K562 (cell line): ENCODE measurements at regions not wholly inside any gene's neighbourhood (a gene's known extent, or its start where the extent isn't known, plus 50 kb on each side); places are given as distances from the start of the nearest gene placed in this dataset.

Source experiments
- ATAC-seq: fragments of 200-7000 bp; cut with Tn5 transposase; 3 replicates; pipeline ENCODE4 v1.9.1; 2020; ENCODE audit warnings: moderate library complexity
- BruUV-seq: library from RNA; stranded (reverse); fragments of 400-500 nt; replicated peaks from 2 replicates; lab custom pipeline; 2021; lab: Mats Ljungman, UMichigan
- CTCF ChIA-PET: fragments of 300-600 bp; formaldehyde crosslinking; extraction: SDS; loops from one replicate; lab custom pipeline; 2021; ENCODE audit warnings: low intra/inter-chr PET ratio; lab: Yijun Ruan, JAX
- POLR2A ChIA-PET: fragments of 300-600, 350-650 bp; sonication (Branson Sonifier 250); formaldehyde crosslinking; extraction: SDS; loops from one replicate; lab custom pipeline; 2021; ENCODE audit warnings: antibody characterized with exemption, inconsistent platforms; lab: Yijun Ruan, JAX
- DNase-seq, 4 experiments: peaks; one replicate each; pipeline versions ENCODE4 v3.0.0 to v3.0.0-alpha.2; 2011 to 2018; ENCODE audit warnings: low spot score in 3 of 4, mixed read lengths in 3 of 4; ENCODE audit errors: extremely low read depth in 1 of 4
- FAIRE-seq: peaks from 2 replicates; lab custom pipeline; 2011; peaks lifted over from hg19 to GRCh38; lab: Jason Lieb, UNC
- H2AFZ ChIP-seq: 2 replicates; pipeline ENCODE4 v1.6.0; 2011; ENCODE audit warnings: low read depth, low read length, control low read depth, inconsistent platforms
- H3K27ac ChIP-seq: fragments of 200-600 bp; 3 replicates; pipeline ENCODE4 v1.8.0; 2011; ENCODE audit warnings: low read depth, mild to moderate bottlenecking, control low read depth, inconsistent platforms, low read length, moderate library complexity, mixed read lengths; ENCODE audit errors: extremely low read depth
- H3K27me3 ChIP-seq, 2 experiments: fragments of 300-600 bp in 1 of 2; 2 replicates in 1 of 2; 3 replicates in 1 of 2; pipeline versions ENCODE4 v1.6.0 to v1.8.0; 2011; ENCODE audit warnings: inconsistent platforms in 2 of 2, low read length in 2 of 2, mild to moderate bottlenecking in 1 of 2, mixed read lengths in 1 of 2, moderate library complexity in 1 of 2; ENCODE audit not compliant: control insufficient read depth in 2 of 2, insufficient read depth in 2 of 2
- H3K36me3 ChIP-seq: fragments of 300-600 bp; 3 replicates; pipeline ENCODE4 v1.8.0; 2011; ENCODE audit warnings: mild to moderate bottlenecking, low read length, inconsistent platforms; ENCODE audit not compliant: control insufficient read depth, insufficient read depth
- H3K4me1 ChIP-seq, 2 experiments: fragments of 200-600 bp in 1 of 2; replicated peaks in 1 of 2; 2 replicates in 1 of 2; 3 replicates in 1 of 2; pipeline versions ENCODE4 v1.5.1 to v1.8.0; 2011; ENCODE audit warnings: inconsistent platforms in 2 of 2, low read length in 2 of 2, mild to moderate bottlenecking in 1 of 2, mixed read lengths in 1 of 2, moderate library complexity in 1 of 2; ENCODE audit not compliant: control insufficient read depth in 2 of 2, insufficient read depth in 2 of 2
- H3K4me2 ChIP-seq: 2 replicates; pipeline ENCODE4 v1.6.1; 2011; ENCODE audit warnings: low read length, control low read depth, inconsistent platforms, mixed read lengths; ENCODE audit not compliant: insufficient read depth
- H3K4me3 ChIP-seq: fragments of 200-600 bp; sonication (generic), shearing (Covaris generic); 2 replicates; pipeline ENCODE4 v1.5.1; 2016; ENCODE audit warnings: control low read depth, inconsistent platforms
- H3K79me2 ChIP-seq: fragments of 200-600 bp; 3 replicates; pipeline ENCODE4 v1.8.0; 2011; ENCODE audit warnings: low read length, inconsistent platforms; ENCODE audit not compliant: control insufficient read depth, insufficient read depth
- H3K9ac ChIP-seq, 2 experiments: 2 replicates each; pipeline versions ENCODE4 v1.6.0 to v1.6.1; 2011; ENCODE audit warnings: low read depth in 2 of 2, low read length in 2 of 2, control low read depth in 1 of 2, inconsistent platforms in 1 of 2, mild to moderate bottlenecking in 1 of 2, mixed read lengths in 1 of 2; ENCODE audit not compliant: insufficient read depth in 1 of 2
- H3K9me1 ChIP-seq: one replicate; pipeline ENCODE4 v1.6.0; 2011; ENCODE audit warnings: inconsistent platforms, mild to moderate bottlenecking, low read length, moderate library complexity; ENCODE audit not compliant: control insufficient read depth, insufficient read depth
- H3K9me3 ChIP-seq: replicated peaks from 2 replicates; pipeline ENCODE4 v1.5.1; 2011; ENCODE audit warnings: low read depth, low read length, inconsistent platforms; ENCODE audit not compliant: control insufficient read depth, insufficient read depth
- H4K20me1 ChIP-seq: replicated peaks from 2 replicates; pipeline ENCODE4 v1.6.1; 2011; ENCODE audit warnings: low read length, inconsistent platforms, mixed read lengths; ENCODE audit not compliant: control insufficient read depth, insufficient read depth
- CEBPG ChIP-seq, 3 experiments: fragments of 200-800 bp in 1 of 3; sonication (Bioruptor generic) in 1 of 3; sonication (generic) in 1 of 3; formaldehyde crosslinking in 1 of 3; IDR thresholded peaks in 2 of 3; conservative IDR thresholded peaks in 1 of 3; 2 replicates each; pipeline versions ENCODE4 v1.6.1 to v1.8.0; 2016 to 2022; ENCODE audit warnings: missing compliant biosample characterization in 2 of 3, missing genetic modification characterization in 2 of 3, mild to moderate bottlenecking in 1 of 3, missing genetic modification reagents in 1 of 3
- PTRF ChIP-seq: fragments of 450-650 bp; IDR thresholded peaks from 2 replicates; pipeline ENCODE4 v1.6.1; 2016; ENCODE audit warnings: mild to moderate bottlenecking, missing genetic modification characterization, missing compliant biosample characterization
- WGBS: fragments of 100-300 bp; shearing (Covaris generic); methylation state at CpG from one replicate; pipeline ENCODE4 v1.1.6; 2016; ENCODE audit warnings: low coverage, mixed read lengths; ENCODE audit not compliant: insufficient coverage; ENCODE audit errors: missing lambda C conversion rate; 5-methylcytosine and 5-hydroxymethylcytosine counted together
- in situ Hi-C: fragments of 300-500 bp; cut with MboI; formaldehyde crosslinking; loops from 4 replicates; pipeline ENCODE4 v1.15.0; 2018; ENCODE audit warnings: inconsistent platforms, mixed read lengths
- intact Hi-C: fragments of 100-400 bp; cut with micrococcal nuclease; formaldehyde crosslinking; loops from 2 replicates; pipeline ENCODE4 v1.14.2; 2022
- TF ChIP-seq, protein P1 (sequence below), 2 experiments: fragments of 450-650 bp in 1 of 2; sonication (generic) in 1 of 2; formaldehyde crosslinking in 1 of 2; IDR thresholded peaks in 1 of 2; conservative IDR thresholded peaks in 1 of 2; 2 replicates each; pipeline versions ENCODE4 v1.6.1 to v1.8.1; 2016 to 2023; ENCODE audit warnings: mild to moderate bottlenecking in 2 of 2, moderate library complexity in 2 of 2, inconsistent platforms in 1 of 2, missing genetic modification reagents in 1 of 2

DNA sequence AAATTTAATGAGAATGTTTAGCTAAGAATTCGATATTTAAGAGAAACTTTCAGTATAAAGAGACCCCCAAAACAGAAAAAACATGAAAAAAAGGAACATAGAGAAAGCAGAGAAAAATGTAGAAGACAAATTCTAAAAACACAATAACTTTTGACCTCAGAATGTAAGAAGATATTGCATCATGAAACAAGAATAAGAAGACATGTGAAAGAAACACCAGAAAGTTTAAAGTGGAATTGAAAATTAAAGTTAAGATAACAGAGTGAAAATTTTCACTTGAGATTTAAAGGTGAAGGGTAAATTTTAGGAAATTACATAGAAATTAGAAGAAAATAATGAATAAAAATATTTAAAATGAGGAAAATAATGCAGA lies 78.2 kb upstream of the FAM3C start:
- Histone ChIP-seq H3K79me2 (no peaks in the 10 kb centered on the region), H3K9me3 (no peaks in the 10 kb centered on the region), H3K9ac (no peak overlapping the region), H4K20me1 (no peaks in the 10 kb centered on the region), H3K4me3 (no peak overlapping the region), H2AFZ (no peak overlapping the region), H3K27ac (no peak overlapping the region), H3K4me1 (no peaks in the 10 kb centered on the region), H3K4me2 (no peak overlapping the region), H3K9me1 (no peaks in the 10 kb centered on the region), H3K27me3 (no peaks in the 10 kb centered on the region), H3K36me3 (no peaks in the 10 kb centered on the region)
- intact Hi-C loops (no loop called here), in situ Hi-C loops (no loop called here)
- FAIRE-seq (no peak), ATAC-seq (no peak), DNase-seq (no peak)
- TF ChIP-seq, protein P1, sequence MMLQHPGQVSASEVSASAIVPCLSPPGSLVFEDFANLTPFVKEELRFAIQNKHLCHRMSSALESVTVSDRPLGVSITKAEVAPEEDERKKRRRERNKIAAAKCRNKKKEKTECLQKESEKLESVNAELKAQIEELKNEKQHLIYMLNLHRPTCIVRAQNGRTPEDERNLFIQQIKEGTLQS (IDR thresholded peaks at IDR 0.05), result peak; percentile 47; the same call in 1 of the 2 replicates
- TF ChIP-seq, protein P1 (CRISPR knock-in tag; conservative IDR thresholded peaks at IDR 0.05), result no peak
- TF ChIP-seq PTRF (no peak), CEBPG (CRISPR knock-in tag; IDR thresholded peaks at IDR 0.05) (no peak), CEBPG (tag; conservative IDR thresholded peaks at IDR 0.05 in 1 of 2, IDR thresholded peaks at IDR 0.05 in 1 of 2) (peak; percentile 60 to 75; a peak in 3 of 4 replicates)
- ChIA-PET CTCF (no interaction called here), POLR2A (interaction anchor here (1.1 kb wide), 1 partner anchor 16 kb away, joined by 3 read pairs; no protein-coding TSS in a partner anchor)
- BruUV-seq, result no TSS peak
- WGBS, result 3% methylated on average over 1 of the region's 1 CpG
